Ovary (tissue), 3 donors: ENCODE measurements at regions not wholly inside any gene's neighbourhood (a gene's known extent, or its start where the extent isn't known, plus 50 kb on each side); places are given as distances from the start of the nearest gene placed in this dataset.

ENCODE experiments used
- CTCF ChIP-seq, 3 donors: fragments of 450-650 bp in 2 of 3; fragments of 200-600 bp in 1 of 3; IDR thresholded peaks; one replicate each; pipeline versions ENCODE4 v1.5.1 to v1.8.0; 2016 to 2022; ENCODE audit warnings: antibody characterized with exemption in 3 of 3, mild to moderate bottlenecking in 1 of 3
- POLR2A ChIP-seq: fragments of 450-650 bp; IDR thresholded peaks from one replicate; pipeline ENCODE4 v1.6.1; 2017; ENCODE audit warnings: antibody characterized with exemption, mild to moderate bottlenecking, moderate library complexity
- donor health status: DM: no; HTN: no; CAD: no.

GRCh38 chr5:125499636-125500332 is 753.3 kb upstream of the ZNF608 start:
- TF ChIP-seq CTCF (IDR thresholded peaks at IDR 0.05) (no peak), POLR2A (no peak)
